Bronchial epithelial cell (primary cell): ENCODE measurements at regions not wholly inside any gene's neighbourhood (a gene's known extent, or its start where the extent isn't known, plus 50 kb on each side); places are given as distances from the start of the nearest gene placed in this dataset.

Experiments used
- DNase-seq: peaks from one replicate; pipeline ENCODE4 v3.0.0-alpha.2; 2010; ENCODE audit warnings: low read depth
- FAIRE-seq: peaks from 2 replicates; lab custom pipeline; 2011; peaks lifted over from hg19 to GRCh38; lab: Jason Lieb, UNC
- H3K27me3 ChIP-seq: 2 replicates; pipeline ENCODE4 v1.5.1; 2011; ENCODE audit warnings: low read length; ENCODE audit not compliant: control insufficient read depth, insufficient read depth
- H3K36me3 ChIP-seq: 2 replicates; pipeline ENCODE4 v1.5.1; 2011; ENCODE audit warnings: low read length; ENCODE audit not compliant: control insufficient read depth, insufficient read depth
- H3K4me3 ChIP-seq: 2 replicates; pipeline ENCODE4 v1.5.1; 2011; ENCODE audit warnings: mild to moderate bottlenecking, low read depth, low read length, control low read depth
- TF ChIP-seq, protein P1 (sequence below): IDR thresholded peaks from 2 replicates; pipeline ENCODE4 v1.5.1; 2011; ENCODE audit warnings: mild to moderate bottlenecking, moderate library complexity, low read length, control low read depth, inconsistent platforms; ENCODE audit not compliant: insufficient read depth, severe bottlenecking

DNA sequence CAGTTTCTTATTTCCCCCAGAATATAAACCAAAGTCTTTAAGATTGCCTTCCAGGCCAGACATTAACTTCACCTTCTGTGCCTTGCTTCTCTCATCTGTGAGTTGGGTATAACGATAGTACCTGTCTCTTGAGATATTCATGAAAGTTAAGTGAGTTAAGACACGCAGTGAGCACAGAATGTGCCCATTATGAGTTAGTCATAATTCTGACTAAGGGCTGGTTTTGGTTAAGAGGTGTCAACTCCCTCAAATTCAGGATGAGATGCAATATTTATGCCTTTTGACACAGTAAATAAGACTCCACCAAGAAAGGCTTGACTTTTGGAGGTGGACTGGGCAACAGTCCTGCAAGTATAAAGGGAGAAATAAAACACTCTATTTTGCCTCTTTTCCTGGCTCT is 528.7 kb upstream of the IGFBP3 start:
- Histone ChIP-seq H3K36me3 (no peaks in the 10 kb centered on the region), H3K4me3 (no peak overlapping the region), H3K27me3 (no peaks in the 10 kb centered on the region)
- DNase-seq (peak; percentile 52), FAIRE-seq (no peak)
- TF ChIP-seq, protein P1, sequence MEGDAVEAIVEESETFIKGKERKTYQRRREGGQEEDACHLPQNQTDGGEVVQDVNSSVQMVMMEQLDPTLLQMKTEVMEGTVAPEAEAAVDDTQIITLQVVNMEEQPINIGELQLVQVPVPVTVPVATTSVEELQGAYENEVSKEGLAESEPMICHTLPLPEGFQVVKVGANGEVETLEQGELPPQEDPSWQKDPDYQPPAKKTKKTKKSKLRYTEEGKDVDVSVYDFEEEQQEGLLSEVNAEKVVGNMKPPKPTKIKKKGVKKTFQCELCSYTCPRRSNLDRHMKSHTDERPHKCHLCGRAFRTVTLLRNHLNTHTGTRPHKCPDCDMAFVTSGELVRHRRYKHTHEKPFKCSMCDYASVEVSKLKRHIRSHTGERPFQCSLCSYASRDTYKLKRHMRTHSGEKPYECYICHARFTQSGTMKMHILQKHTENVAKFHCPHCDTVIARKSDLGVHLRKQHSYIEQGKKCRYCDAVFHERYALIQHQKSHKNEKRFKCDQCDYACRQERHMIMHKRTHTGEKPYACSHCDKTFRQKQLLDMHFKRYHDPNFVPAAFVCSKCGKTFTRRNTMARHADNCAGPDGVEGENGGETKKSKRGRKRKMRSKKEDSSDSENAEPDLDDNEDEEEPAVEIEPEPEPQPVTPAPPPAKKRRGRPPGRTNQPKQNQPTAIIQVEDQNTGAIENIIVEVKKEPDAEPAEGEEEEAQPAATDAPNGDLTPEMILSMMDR = no peak

DNA sequence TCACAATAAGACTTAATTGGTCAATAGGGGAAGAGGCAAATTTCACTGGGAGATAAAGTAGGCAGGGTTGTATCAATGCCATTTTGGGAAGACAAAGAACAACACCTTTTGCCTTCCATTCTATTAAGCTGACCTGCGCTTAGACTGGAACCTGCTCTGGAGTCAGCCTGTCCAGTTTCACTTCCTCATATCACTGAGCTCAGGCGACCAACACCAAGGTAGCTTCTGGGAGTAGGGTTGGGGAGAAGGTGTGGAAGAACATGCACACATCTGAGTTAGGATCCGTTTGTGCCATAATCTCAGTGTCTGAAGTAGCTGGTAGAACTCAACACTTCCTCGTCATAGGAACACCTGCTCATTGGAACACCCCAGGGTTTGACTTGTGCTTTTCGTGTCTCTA is 527.4 kb upstream of the IGFBP3 start:
- Histone ChIP-seq H3K4me3 (no peak overlapping the region), H3K36me3 (no peaks in the 10 kb centered on the region), H3K27me3 (no peaks in the 10 kb centered on the region)
- TF ChIP-seq, protein P1 = no peak
- peak; percentile 66 for FAIRE-seq
- DNase-seq = no peak

DNA sequence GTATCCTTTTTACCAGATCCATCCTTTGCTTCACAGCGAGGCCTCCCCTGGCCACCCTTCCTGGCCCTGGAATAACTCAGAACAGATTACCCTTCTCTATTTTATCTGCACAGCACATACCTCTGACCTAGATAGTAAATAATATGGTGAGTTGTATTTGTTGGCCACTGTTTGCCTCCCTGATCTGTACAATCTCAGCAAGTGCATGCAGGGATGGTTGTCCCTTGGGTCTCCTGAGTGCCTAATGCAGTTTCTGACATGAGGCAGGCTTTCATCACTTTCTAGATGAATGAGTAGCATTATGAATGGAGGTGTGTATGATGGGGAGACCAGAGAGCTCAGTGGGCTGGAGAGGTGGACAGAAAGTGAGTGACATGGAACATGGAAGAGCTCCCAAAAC is 525.1 kb upstream of the IGFBP3 start:
- FAIRE-seq (no peak), DNase-seq (no peak)
- TF ChIP-seq, protein P1 = no peak
- no peaks in the 10 kb centered on the region for H3K27me3 ChIP-seq
- H3K4me3 ChIP-seq = no peak overlapping the region
- H3K36me3 ChIP-seq = no peaks in the 10 kb centered on the region

- Histone ChIP-seq H3K4me3 (no peak overlapping the region), H3K27me3 (no peaks in the 10 kb centered on the region), H3K36me3 (no peaks in the 10 kb centered on the region)
- TF ChIP-seq, protein P1 = no peak
- FAIRE-seq (peak; percentile 92), DNase-seq (peak; percentile 17)
Observed at GRCh38 chr7:46444256-46444655, 523.2 kb upstream of the IGFBP3 start.

- DNase-seq (no peak), FAIRE-seq (no peak)
- H3K27me3 ChIP-seq = no peaks in the 10 kb centered on the region
- no peaks in the 10 kb centered on the region for H3K36me3 ChIP-seq
- H3K4me3 ChIP-seq = no peak overlapping the region
- TF ChIP-seq, protein P1 = no peak
Observed at GRCh38 chr7:46440186-46440585, 519.1 kb upstream of the IGFBP3 start.

DNA sequence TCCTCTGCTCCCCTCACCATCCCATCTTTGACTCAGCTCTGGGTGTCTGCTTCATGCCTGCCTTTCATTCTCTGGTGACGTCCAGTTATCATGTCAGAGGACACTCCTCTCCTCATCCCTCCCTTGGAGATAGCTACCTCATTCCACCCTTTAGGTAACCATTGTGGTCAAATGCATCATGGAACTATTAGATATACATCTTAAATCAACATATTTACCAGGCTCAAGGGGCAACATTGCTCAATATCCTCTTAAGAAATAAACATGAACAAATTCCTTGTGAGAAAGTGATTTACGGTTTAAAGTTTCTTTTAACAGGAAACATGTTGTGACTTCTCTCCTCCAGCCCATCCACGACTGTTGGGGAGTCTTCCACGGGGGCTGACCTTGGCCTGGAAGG is 511.6 kb upstream of the IGFBP3 start:
- DNase-seq (peak; percentile 83), FAIRE-seq (no peak)
- H3K4me3 ChIP-seq = no peak overlapping the region
- TF ChIP-seq, protein P1 = no peak
- H3K27me3 ChIP-seq = no peaks in the 10 kb centered on the region
- no peaks in the 10 kb centered on the region for H3K36me3 ChIP-seq
